VCaP (cell line): ENCODE measurements at regions not wholly inside any gene's neighbourhood (a gene's known extent, or its start where the extent isn't known, plus 50 kb on each side); places are given as distances from the start of the nearest gene placed in this dataset.
"Not testable (repeated sequence)": the region's sequence is repeated elsewhere in the genome, so short reads cannot be mapped to it uniquely, and the experiment has no call there.

Experiments
- H3K27ac ChIP-seq: fragments of 450-650 bp; 2 replicates; pipeline ENCODE4 v1.5.1; 2017
- TF ChIP-seq, protein P1 (sequence below): fragments of 450-650 bp; conservative IDR thresholded peaks from 2 replicates; pipeline ENCODE4 v1.5.1; 2017; ENCODE audit warnings: mild to moderate bottlenecking, moderate library complexity

- H3K27ac ChIP-seq: no peak overlapping the region
- TF ChIP-seq, protein P1, sequence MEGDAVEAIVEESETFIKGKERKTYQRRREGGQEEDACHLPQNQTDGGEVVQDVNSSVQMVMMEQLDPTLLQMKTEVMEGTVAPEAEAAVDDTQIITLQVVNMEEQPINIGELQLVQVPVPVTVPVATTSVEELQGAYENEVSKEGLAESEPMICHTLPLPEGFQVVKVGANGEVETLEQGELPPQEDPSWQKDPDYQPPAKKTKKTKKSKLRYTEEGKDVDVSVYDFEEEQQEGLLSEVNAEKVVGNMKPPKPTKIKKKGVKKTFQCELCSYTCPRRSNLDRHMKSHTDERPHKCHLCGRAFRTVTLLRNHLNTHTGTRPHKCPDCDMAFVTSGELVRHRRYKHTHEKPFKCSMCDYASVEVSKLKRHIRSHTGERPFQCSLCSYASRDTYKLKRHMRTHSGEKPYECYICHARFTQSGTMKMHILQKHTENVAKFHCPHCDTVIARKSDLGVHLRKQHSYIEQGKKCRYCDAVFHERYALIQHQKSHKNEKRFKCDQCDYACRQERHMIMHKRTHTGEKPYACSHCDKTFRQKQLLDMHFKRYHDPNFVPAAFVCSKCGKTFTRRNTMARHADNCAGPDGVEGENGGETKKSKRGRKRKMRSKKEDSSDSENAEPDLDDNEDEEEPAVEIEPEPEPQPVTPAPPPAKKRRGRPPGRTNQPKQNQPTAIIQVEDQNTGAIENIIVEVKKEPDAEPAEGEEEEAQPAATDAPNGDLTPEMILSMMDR: no peak
Measured at GRCh38 chr6:50995036-50995435, 176.4 kb downstream of the TFAP2B start.

DNA sequence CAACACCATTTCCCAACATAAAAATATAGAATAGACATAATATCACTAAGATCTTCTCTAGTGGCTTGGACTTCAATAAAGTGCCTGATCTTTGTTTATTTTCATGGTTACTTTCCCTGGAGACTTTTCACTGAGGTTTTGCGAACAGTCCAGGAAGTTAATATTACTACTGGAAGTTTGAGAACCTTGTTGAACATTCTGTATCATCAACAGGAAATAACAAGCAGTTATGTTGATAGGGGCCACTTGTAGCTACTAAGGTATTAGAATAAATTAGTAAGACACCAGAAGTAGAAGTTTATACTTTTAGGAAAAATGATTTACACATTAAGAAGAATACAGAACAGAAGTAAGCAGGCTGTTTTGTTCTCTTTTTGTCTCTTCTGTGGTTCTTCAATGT lies 180.2 kb downstream of the TFAP2B start:
- TF ChIP-seq, protein P1: no peak
- H3K27ac ChIP-seq: no peak overlapping the region

DNA sequence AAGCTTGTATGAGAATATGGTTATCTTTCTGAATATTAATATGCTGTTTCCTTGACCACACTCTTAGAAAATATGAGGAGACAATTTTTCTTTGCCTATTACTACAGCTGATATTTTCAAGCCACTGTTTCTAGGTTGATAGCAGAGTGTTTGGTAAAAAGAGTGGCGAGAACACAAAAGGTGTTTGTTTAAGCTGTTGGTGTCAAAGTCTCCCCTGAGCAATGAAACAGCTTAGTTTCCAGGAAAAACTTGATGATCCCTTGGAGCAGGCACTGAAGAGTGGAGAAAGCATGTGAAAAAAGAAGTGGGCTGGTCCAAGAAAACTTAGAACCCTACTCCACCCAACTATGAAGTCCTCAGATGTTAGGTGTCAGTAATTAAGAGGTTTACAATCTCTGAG lies 182.7 kb downstream of the TFAP2B start:
- no peak overlapping the region for H3K27ac ChIP-seq
- TF ChIP-seq, protein P1: no peak

GRCh38 chr6:51004380-51004779 lies 185.7 kb downstream of the TFAP2B start:
- TF ChIP-seq, protein P1: no peak
- no peak overlapping the region for H3K27ac ChIP-seq

DNA sequence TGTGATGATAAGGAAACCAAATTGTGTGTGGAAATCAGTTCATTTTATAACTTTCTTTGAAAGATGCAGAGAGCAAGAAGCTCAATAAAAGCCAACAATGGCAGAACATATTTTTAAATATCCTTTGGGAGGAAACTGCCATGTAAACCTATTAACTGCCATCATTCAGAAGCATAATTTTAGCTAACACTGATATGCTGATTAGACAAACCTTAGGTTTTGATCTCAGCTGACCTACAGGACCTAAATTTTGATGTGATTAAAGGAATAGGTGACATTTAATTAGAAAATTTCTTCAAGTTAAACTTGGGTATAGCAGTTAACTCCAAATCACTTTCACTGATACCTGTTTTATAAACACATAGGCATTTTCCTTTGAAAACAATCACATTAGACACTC lies 187.1 kb downstream of the TFAP2B start:
- TF ChIP-seq, protein P1: no peak
- H3K27ac ChIP-seq: no peak overlapping the region

GRCh38 chr6:51007237-51007636 lies 188.6 kb downstream of the TFAP2B start:
- H3K27ac ChIP-seq: no peak overlapping the region
- TF ChIP-seq, protein P1: no peak

DNA sequence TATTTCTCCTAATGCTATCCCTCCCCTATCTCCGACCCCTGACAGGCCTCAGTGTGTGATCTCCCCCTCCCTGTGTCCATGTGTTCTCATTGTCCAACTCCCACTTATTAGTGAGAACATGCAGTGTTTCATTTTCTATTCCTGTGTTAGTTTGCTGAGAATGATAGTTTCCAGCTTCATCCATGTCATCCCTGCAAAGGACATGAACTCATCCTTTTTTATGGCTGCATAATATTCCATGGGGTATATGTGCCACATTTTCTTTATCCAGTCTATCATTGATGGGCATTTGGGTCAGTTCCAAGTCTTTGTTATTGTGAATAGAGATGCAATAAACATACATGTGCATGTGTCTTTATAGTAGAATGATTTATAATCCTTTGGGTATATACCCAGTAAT lies 190.0 kb downstream of the TFAP2B start:
- H3K27ac ChIP-seq: not testable (repeated sequence)

- no peak overlapping the region for H3K27ac ChIP-seq
- TF ChIP-seq, protein P1: no peak
Measured at GRCh38 chr6:51013376-51013775, 194.7 kb downstream of the TFAP2B start.
